HG02981 (cell line): ENCODE measurements at regions not wholly inside any gene's neighbourhood (a gene's known extent, or its start where the extent isn't known, plus 50 kb on each side); places are given as distances from the start of the nearest gene placed in this dataset.
"Not testable (repeated sequence)": the region's sequence is repeated elsewhere in the genome, so short reads cannot be mapped to it uniquely, and the experiment has no call there.

Experiments
- ATAC-seq: cut with Tn5 transposase; IDR thresholded peaks from one replicate; pipeline ENCODE4 v1.9.1; 2021; ENCODE audit warnings: mild to moderate bottlenecking, moderate library complexity; ENCODE audit not compliant: unreplicated experiment

DNA sequence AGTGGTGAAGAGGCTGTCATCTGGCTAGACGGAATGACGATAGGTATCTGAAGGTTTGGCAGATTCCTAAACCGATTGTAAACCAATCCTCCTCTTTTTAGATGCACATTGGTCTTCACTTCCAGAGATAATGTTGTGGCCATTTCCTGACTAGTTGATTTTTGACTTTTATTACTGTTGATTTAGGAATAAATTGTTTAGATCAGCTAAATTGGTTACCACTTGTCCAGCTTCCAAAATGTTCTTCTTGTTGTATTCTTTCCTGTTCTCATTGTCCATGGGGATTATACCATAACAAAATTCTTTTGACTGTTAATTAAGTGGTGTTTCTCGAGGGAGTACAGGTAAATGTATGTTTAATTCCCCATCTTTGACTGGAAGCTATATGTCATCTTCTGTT, 119.7 kb downstream of the MACROH2A1 start:
- no peak for ATAC-seq

GRCh38 chr5:135276151-135276550, 122.9 kb downstream of the MACROH2A1 start:
- no peak for ATAC-seq

GRCh38 chr5:135273212-135273611, 125.8 kb downstream of the MACROH2A1 start:
- no peak for ATAC-seq

GRCh38 chr5:135272311-135272805, 126.7 kb downstream of the MACROH2A1 start:
- ATAC-seq = no peak

DNA sequence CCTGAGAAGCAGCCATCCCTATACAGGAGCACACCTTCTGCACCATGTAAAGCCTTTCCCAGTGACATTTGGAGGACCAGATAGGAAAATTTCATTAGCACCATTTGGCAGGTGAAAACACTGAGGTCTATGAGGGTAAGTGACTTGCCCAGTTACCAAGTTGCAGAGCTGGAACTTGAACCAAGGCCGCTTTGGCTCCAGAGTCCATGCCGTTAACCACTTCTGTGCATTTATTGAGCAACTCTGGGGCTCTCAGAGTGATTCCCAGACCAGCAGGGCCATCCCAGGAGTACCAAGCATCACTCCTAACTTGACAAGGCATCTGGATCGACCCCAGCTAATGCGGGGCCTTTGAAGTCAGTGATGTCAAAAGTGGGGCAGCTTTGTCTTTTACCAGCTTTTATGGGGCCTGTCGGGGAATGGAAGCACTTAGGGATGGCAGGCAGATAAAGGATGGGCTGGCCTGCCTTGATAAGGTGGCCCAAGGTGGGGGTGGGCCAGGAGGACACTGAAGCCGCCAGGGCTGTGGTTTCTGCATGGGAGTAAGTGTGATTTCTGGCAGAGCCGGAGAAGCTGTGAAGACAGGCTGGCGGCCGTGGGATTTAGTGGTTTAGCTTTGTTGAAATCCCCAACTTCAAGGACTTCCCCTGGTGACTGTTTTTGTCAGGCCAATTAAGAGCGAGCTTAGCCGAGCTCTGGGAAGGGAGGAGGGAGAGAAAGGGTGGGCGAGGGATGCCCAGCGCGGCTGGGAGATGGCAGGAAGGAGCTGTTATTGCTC, 127.3 kb downstream of the MACROH2A1 start:
- no peak for ATAC-seq

DNA sequence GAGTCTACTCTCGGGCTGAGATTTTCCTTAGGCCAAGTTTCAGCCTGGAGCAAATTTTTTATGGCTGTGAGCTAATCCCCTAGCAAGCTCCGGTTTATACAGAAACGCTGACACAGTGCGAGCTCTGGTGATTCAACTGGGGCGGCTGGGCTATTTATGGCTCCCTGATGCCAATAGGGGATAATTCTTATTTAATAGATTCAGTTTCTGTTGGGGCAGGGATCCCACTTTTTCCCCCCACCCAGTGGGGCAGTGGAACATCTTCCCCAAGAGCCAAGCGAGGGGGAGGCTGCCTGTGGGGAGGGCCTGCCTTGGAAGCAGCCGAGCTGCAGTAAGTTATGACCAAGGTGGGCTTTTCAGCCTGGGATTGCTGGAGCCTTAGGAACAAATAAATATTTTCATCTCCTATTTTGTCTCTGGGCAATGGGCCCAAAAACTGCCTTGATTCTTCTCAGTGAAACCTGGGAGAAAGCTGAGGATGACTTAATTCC, 129.1 kb downstream of the MACROH2A1 start:
- ATAC-seq = no peak

GRCh38 chr5:135269199-135269598, 129.8 kb downstream of the MACROH2A1 start:
- ATAC-seq = no peak

- no peak for ATAC-seq
Measured at GRCh38 chr5:135266975-135267374, 132.1 kb downstream of the MACROH2A1 start.

GRCh38 chr5:135266303-135266635, 132.8 kb downstream of the MACROH2A1 start:
- no peak for ATAC-seq

DNA sequence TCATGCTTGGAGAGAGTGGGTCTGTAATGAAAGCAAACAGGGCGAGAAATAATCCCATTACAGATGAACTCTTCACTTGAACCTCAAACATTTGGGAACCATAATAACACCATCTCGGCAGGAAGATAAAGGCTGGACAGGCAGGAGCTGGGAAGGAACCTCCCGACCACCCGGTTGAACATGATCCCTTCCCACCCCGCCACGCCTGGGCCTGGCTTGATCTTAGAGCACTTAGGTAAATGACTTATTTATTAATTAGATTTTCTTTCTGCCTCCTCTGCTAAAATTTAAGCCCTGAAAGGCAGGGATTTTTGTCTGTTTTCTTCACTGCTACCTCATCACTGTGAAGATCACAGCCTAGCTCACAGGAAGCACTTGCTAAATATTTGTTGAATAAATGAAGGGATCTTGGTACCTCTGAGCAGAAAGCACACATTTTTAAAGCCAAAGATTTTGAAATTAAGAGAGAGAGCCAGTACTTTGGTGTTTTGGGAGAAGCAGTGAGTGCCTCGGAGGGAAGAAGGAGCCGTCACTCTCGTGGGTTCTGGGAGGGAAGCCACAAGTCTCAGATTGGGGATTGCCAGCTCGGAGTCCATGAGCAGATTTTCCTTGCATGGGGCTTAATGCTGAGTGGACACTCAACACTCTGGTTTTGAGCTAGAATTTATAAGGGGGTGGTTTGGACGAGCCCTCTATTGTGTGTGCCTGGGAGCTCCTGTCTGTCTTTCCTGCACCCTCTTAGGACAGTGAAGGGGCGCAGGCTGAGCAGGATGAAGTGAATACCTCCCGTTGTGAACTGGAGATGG, 133.3 kb downstream of the MACROH2A1 start:
- no peak for ATAC-seq

- no peak for ATAC-seq
Measured at GRCh38 chr5:135264451-135265440, 134.3 kb downstream of the MACROH2A1 start.

GRCh38 chr5:135263022-135263668, 135.9 kb downstream of the MACROH2A1 start:
- ATAC-seq = no peak

DNA sequence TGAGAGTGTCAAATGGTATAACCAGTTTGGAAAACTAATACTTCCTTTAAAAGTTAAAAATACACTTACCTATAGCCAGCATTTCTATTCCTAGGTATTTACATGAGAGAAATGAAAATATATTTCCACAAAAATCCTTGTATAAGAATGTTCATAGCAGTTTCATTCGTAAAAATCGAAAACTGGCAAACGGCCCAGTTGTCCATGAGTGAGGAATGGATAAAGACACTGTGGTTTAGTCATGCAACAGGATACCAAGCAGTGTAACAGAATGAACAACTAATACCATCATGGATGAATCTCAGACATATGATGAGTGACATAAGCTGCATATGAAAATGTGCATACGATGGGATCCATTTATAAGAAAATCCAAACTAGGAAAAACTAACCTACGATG, 136.7 kb downstream of the MACROH2A1 start:
- no peak for ATAC-seq

- ATAC-seq = not testable (repeated sequence)
Measured at GRCh38 chr5:135260108-135260507, 138.9 kb downstream of the MACROH2A1 start.

GRCh38 chr5:135255461-135256178, 143.4 kb downstream of the MACROH2A1 start:
- no peak for ATAC-seq

GRCh38 chr5:135254183-135254582, 144.8 kb downstream of the MACROH2A1 start:
- no peak for ATAC-seq

DNA sequence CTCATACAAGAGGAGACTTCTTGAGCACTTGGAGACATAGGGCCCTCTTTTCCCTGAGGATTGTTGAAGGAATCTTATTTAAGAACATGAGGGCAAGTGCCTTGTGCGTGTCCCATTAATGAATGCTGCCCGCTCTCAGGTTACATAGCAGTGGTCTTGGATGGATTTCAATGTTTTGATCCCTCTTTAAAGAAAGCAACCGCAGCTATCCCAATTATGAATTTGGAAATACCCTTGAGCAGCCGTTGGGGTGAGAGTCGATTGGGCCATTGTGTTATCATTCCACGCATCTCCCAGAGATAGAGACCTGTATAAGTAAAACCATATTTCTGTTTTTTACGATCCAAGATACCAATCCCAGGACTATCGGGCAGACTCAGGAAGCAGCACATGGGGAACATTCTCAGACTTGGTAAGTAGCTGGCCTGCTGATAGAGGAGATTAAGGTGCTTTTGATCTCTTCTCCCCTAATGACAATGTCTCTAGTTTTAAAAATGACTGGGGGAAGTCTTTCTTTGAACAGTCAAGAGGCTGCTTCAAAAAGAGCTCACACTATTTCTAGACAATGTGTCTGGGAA, 145.3 kb downstream of the MACROH2A1 start:
- no peak for ATAC-seq

DNA sequence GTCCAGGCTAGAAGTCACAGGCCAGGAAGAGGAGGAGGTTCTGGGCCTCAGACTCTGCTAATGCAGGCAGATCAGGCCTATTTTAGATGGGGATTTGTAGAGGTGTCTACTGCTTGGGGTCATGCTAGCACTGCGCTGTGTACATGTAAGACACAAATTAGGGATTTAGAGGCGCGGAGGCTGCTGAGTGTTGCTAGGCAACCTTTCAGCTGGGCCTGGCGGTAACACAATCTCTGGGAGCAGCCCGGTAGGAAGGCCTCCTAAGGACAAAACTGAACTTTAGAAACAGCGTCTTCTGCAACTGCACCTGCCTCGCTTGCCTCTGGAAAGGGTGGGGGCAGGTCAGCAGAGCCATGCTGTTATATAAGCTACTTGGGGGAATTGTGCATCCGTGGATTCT, 147.9 kb downstream of the MACROH2A1 start:
- ATAC-seq = no peak

- ATAC-seq = no peak
Measured at GRCh38 chr5:135250671-135251070, 148.4 kb downstream of the MACROH2A1 start.
